ENCODE measurements at regions not wholly inside any gene's neighbourhood (a gene's known extent, or its start where the extent isn't known, plus 50 kb on each side); places are given as distances from the start of the nearest gene placed in this dataset.
"Not testable (repeated sequence)": the region's sequence is repeated elsewhere in the genome, so short reads cannot be mapped to it uniquely, and the experiment has no call there.

DNA sequence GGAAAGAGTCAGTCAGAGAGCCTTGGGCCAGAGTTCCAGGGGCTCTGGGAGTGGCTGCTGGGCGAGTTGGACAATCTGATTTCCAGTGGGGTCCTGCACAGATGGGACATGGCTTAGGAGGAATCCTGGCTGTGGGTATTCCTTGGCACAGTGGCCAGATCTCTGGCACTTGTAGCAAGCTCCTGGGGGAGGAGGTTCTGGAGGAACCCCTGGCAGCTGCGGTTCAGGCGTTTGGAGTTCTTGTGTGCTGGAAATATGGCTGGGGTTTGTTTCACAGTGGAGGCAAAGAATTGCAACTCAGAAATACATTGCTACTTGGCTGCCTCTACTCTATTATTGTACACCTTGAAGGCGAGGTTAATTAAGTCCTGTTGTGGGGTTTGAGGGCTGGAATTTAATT, 67.2 kb upstream of the SLC4A7 start:
- DNase-seq: not testable (repeated sequence)

DNA sequence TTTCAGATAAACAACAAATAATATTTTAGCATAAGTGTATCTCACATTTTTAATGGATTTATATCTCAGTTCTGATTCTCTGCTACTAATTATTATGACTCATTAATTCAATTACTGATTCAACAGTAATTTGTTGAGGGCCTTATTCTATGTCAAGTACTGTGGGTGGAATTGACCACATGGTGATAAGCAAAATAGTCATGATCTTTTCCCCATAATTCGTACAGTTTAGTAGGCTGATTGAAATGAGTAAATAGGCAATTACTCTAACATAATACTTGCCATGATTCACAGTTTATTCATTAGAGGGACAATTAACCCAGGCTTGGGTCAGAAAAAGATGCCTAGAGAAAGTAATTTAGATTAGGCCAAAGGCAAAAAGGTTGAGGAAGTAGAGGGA, 60.9 kb upstream of the SLC4A7 start:
- DNase-seq: no peak

DNA sequence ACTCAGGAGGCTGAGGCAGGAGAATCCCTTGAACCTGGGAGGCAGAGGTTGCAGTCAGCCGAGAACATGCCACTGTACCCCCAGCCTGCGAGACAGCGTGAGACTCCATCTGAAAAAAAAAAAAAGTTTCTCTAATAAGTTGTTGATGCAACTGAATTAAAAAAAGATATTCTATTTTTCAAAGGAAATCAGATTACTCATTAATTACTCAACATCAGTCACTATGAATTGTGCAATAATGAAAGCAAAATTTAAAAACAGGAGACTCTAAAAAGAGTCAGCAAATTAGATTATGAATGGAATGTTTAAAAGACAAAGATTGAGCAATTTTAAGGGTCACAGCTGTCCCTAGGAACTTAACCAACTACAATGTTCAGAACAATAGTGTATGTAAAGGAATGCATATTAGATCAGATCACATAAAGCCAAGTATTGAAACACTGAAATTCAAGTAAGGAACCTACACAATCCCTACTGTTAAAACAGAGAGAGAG, 60.2 kb upstream of the SLC4A7 start:
- DNase-seq: no peak

DNA sequence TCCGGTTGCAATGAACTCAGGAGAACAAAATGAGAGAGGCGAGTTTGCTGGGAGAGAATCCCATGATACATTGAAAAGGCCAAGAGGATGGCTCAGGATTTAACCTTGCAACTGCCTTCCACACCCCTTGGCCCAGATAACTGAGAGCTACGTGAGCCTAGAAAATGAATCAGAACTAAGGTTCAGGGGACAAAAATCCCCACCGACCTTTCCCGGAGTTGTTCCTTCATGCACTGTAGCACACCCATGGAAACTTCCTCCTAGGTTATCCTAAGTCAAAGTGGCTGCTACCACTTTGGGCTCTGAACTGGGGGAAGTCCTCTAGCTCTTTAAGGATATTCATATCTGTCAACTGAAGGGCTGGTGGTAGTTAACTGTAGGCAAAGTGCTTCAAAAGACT, 58.3 kb upstream of the SLC4A7 start:
- no peak for DNase-seq

DNA sequence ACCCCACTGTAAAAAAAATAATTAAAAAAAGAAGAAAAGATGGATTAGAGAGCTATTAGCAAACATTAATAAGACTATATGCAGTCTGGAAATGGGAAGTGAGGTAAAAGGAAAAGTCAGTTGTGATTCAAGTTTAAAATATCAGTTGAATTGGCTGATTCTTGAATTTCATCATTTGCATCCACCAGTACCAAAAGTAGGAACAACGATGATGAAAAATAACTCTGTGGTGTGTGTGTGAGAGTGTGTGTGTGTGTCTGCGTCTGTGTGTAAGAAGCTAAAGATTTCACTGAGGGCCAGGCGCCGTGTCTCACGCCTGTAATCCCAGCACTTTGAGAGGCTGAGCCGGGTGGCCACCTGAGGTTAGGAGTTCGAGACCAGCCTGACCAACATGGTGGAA, 56.0 kb upstream of the SLC4A7 start:
- DNase-seq: no peak

DNA sequence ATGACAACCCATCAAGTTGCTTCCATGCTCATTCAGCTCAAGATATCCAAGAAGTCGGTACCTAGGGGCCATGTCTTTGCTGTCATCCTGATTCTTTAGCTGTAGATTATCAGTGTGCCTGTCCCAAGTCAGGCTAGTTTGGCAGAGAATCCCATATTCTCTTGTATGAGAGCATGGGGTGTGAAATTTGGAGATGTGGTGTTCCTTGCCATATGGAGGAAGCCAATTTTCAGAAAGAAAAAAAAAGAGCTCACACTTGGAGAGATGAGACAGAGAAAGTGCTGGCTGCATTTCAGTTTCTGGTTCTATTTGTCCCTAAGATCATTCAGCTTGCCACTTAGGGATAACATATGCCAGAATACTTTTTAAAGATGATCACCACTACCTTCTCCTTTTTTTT, 52.3 kb upstream of the SLC4A7 start:
- no peak for DNase-seq

DNA sequence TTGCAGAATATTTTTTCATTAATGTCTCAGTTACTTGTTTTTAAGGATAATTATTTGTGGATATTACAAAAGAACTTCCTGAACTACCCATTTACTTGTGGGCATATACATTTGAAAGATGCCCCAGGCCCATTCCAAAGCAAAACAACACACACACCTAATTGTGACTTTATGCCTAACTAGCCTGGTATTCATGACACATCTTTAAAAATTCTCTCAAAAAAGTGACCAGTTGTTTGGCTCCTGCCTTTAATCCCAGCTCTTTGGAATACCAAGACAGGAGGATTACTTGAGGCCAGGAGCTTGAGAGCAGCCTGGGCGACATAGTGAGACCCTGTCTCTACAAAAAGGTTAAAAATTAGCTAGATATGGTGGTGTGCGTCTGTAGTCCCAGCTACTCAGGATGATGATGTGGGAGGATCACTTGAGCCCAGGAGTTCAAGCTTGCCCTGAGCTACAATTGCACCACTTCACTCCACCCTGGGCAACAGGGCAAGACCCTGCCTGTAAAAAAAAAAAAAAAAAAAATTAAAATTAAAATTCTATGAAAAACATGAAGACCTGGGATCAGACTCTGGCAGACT, 51.7 kb upstream of the SLC4A7 start:
- DNase-seq: no peak

DNA sequence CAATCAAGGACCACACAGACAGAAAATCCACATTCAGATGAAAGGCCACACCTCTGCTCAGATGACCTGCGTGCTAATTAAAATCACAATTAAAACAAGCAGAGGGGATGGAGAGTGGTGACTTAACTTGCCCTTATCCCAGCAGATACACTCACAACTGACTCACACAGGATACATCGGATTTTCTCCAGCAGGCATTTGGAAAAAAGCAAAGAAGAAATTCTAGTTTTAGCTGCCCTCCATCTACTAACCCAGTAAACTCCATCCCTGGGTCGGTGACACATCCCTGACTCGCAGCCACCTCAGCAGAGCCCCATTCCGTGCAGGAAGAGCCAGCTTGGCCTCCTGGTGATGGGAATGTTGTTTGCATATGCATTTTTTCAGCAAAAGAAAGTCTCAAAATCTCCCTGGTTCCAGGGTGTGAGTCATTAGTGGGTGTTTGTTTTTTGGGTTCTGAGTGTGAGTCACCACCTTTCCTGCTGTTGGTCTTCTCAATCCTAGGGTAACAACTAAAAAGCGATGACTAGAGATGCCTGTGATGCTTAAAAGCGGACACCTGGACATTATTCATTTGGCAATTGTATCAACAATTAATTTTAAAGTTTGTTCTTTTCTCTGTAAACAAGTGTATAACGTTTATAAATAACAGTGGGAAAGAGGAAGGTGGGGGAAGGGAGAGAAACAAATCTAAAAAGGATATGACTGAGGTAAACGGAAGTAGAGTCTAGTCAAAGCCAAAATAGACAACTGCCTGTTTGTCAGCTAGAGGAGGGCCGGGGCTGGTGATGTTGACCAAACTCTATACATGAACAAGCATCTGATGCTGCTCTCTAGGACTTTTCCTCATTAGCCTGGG, 49.8 kb upstream of the SLC4A7 start:
- peak; percentile 11 for DNase-seq
